MM.1S (cell line): ENCODE measurements at regions not wholly inside any gene's neighbourhood (a gene's known extent, or its start where the extent isn't known, plus 50 kb on each side); places are given as distances from the start of the nearest gene placed in this dataset.

ENCODE experiments used
- DNase-seq: peaks from one replicate; pipeline ENCODE4 v3.0.0-alpha.2; 2015
- H2AFZ ChIP-seq: fragments of 300-600 bp; sonication (generic); 2 replicates; pipeline ENCODE4 v1.6.0; 2016; ENCODE audit warnings: antibody characterized with exemption, low read length
- H3F3A ChIP-seq: fragments of 300-600 bp; sonication (generic); 2 replicates; pipeline ENCODE4 v1.6.1; 2016; ENCODE audit warnings: mild to moderate bottlenecking, antibody characterized with exemption, low read length, moderate library complexity, mixed read lengths; ENCODE audit not compliant: insufficient read depth
- H3K27ac ChIP-seq: fragments of 300-600 bp; sonication (generic); 2 replicates; pipeline ENCODE4 v1.5.1; 2016; ENCODE audit warnings: mild to moderate bottlenecking, low read length
- H3K27me3 ChIP-seq: fragments of 300-600 bp; sonication (generic); replicated peaks from 2 replicates; pipeline ENCODE4 v1.6.0; 2016; ENCODE audit warnings: low read length; ENCODE audit not compliant: insufficient read depth
- H3K36me3 ChIP-seq: fragments of 300-600 bp; sonication (generic); replicated peaks from 2 replicates; pipeline ENCODE4 v1.6.1; 2016; ENCODE audit warnings: mild to moderate bottlenecking, low read length, mixed read lengths; ENCODE audit not compliant: insufficient read depth
- H3K4me1 ChIP-seq: fragments of 300-600 bp; sonication (generic); 2 replicates; pipeline ENCODE4 v1.6.1; 2016; ENCODE audit warnings: low read length, mixed read lengths
- H3K4me2 ChIP-seq: fragments of 300-600 bp; sonication (generic); 2 replicates; pipeline ENCODE4 v1.6.0; 2016; ENCODE audit warnings: low read depth, low read length
- H3K4me3 ChIP-seq: fragments of 300-600 bp; sonication (generic); 2 replicates; pipeline ENCODE4 v1.5.1; 2016; ENCODE audit warnings: low read length, mixed read lengths
- H3K79me2 ChIP-seq: fragments of 300-600 bp; sonication (generic); 2 replicates; pipeline ENCODE4 v1.6.1; 2016; ENCODE audit warnings: mixed run types, low read length, mixed read lengths
- H3K9ac ChIP-seq: fragments of 300-600 bp; sonication (generic); 2 replicates; pipeline ENCODE4 v1.6.1; 2016; ENCODE audit warnings: low read length, mixed read lengths
- H3K9me2 ChIP-seq: fragments of 300-600 bp; sonication (generic); replicated peaks from 2 replicates; pipeline ENCODE4 v1.6.1; 2016; ENCODE audit warnings: mild to moderate bottlenecking, low read length, mixed read lengths; ENCODE audit not compliant: insufficient read depth
- H3K9me3 ChIP-seq: fragments of 300-600 bp; sonication (generic); replicated peaks from 2 replicates; pipeline ENCODE4 v1.6.1; 2016; ENCODE audit warnings: mild to moderate bottlenecking, low read length, mixed read lengths; ENCODE audit not compliant: insufficient read depth
- H4K20me1 ChIP-seq: fragments of 300-600 bp; sonication (generic); 2 replicates; pipeline ENCODE4 v1.6.1; 2016; ENCODE audit warnings: mild to moderate bottlenecking, low read length, moderate library complexity, mixed read lengths; ENCODE audit not compliant: insufficient read depth
- CTCF ChIP-seq: fragments of 300-600 bp; sonication (generic); IDR thresholded peaks from 2 replicates; pipeline ENCODE4 v1.5.1; 2016; ENCODE audit warnings: antibody characterized with exemption, low read length, mixed read lengths
- EZH2 ChIP-seq: fragments of 300-600 bp; sonication (generic); optimal IDR thresholded peaks from 2 replicates; pipeline ENCODE3; 2017; ENCODE audit warnings: low read depth, mild to moderate bottlenecking, antibody characterized with exemption, low read length, mixed read lengths
- EZH2phosphoT487 ChIP-seq: fragments of 300-600 bp; sonication (generic); IDR thresholded peaks from 2 replicates; pipeline ENCODE4 v1.6.1; 2018; ENCODE audit warnings: antibody characterized with exemption, low read length

GRCh38 chr6:119720160-119720559 lies 370.6 kb upstream of the MAN1A1 start:
- Histone ChIP-seq H4K20me1 (no peaks in the 10 kb centered on the region), H3K27ac (no peak overlapping the region), H3K36me3 (no peaks in the 10 kb centered on the region), H3K9me3 (no peaks in the 10 kb centered on the region), H3K9ac (no peak overlapping the region), H3K79me2 (no peaks in the 10 kb centered on the region), H3K27me3 (no peaks in the 10 kb centered on the region), H3K9me2 (no peaks in the 10 kb centered on the region), H2AFZ (no peak overlapping the region), H3K4me2 (no peak overlapping the region), H3K4me3 (no peak overlapping the region), H3K4me1 (peaks cover 5% of the 10 kb centered on the region), H3F3A (no peaks in the 10 kb centered on the region)
- TF ChIP-seq EZH2phosphoT487 (no peak), EZH2 (no peak), CTCF (peak; percentile 9; the same call in 1 of the 2 replicates)
- DNase-seq, result no peak

GRCh38 chr6:119717942-119718341 lies 368.4 kb upstream of the MAN1A1 start:
- H3K4me3 ChIP-seq, result no peak overlapping the region
- DNase-seq, result no peak
- H3K4me1 ChIP-seq, result peaks cover 5% of the 10 kb centered on the region
- no peaks in the 10 kb centered on the region for H3K79me2 ChIP-seq
- no peak for TF ChIP-seq CTCF
- TF ChIP-seq EZH2, result no peak
- no peak for TF ChIP-seq EZH2phosphoT487
- H3K9ac ChIP-seq, result no peak overlapping the region
- H3K27me3 ChIP-seq, result no peaks in the 10 kb centered on the region
- no peak overlapping the region for H2AFZ ChIP-seq
- H3K9me2 ChIP-seq, result no peaks in the 10 kb centered on the region
- H4K20me1 ChIP-seq, result no peaks in the 10 kb centered on the region
- H3K4me2 ChIP-seq, result no peak overlapping the region
- H3K27ac ChIP-seq, result no peak overlapping the region
- H3K9me3 ChIP-seq, result no peaks in the 10 kb centered on the region
- H3K36me3 ChIP-seq, result no peaks in the 10 kb centered on the region
- H3F3A ChIP-seq, result no peaks in the 10 kb centered on the region

- H3K36me3 ChIP-seq, result no peaks in the 10 kb centered on the region
- H4K20me1 ChIP-seq, result no peaks in the 10 kb centered on the region
- no peak overlapping the region for H3K9ac ChIP-seq
- no peaks in the 10 kb centered on the region for H3K79me2 ChIP-seq
- H3K27me3 ChIP-seq, result no peaks in the 10 kb centered on the region
- H2AFZ ChIP-seq, result no peak overlapping the region
- no peaks in the 10 kb centered on the region for H3F3A ChIP-seq
- peaks cover 5% of the 10 kb centered on the region for H3K4me1 ChIP-seq
- H3K9me3 ChIP-seq, result no peaks in the 10 kb centered on the region
- H3K9me2 ChIP-seq, result no peaks in the 10 kb centered on the region
- H3K27ac ChIP-seq, result no peak overlapping the region
- no peak for DNase-seq
- H3K4me2 ChIP-seq, result no peak overlapping the region
- H3K4me3 ChIP-seq, result no peak overlapping the region
- TF ChIP-seq CTCF (no peak), EZH2 (no peak), EZH2phosphoT487 (no peak)
Observed at GRCh38 chr6:119716668-119717270, 367.2 kb upstream of the MAN1A1 start.
